Activated T-cell treated with anti-CD3 and anti-CD28 coated beads for 4 hours (primary cell): ENCODE measurements at regions not wholly inside any gene's neighbourhood (a gene's known extent, or its start where the extent isn't known, plus 50 kb on each side); places are given as distances from the start of the nearest gene placed in this dataset.

Source experiments
- DNase-seq: peaks from one replicate; pipeline ENCODE4 v3.0.0-alpha.2; 2020

DNA sequence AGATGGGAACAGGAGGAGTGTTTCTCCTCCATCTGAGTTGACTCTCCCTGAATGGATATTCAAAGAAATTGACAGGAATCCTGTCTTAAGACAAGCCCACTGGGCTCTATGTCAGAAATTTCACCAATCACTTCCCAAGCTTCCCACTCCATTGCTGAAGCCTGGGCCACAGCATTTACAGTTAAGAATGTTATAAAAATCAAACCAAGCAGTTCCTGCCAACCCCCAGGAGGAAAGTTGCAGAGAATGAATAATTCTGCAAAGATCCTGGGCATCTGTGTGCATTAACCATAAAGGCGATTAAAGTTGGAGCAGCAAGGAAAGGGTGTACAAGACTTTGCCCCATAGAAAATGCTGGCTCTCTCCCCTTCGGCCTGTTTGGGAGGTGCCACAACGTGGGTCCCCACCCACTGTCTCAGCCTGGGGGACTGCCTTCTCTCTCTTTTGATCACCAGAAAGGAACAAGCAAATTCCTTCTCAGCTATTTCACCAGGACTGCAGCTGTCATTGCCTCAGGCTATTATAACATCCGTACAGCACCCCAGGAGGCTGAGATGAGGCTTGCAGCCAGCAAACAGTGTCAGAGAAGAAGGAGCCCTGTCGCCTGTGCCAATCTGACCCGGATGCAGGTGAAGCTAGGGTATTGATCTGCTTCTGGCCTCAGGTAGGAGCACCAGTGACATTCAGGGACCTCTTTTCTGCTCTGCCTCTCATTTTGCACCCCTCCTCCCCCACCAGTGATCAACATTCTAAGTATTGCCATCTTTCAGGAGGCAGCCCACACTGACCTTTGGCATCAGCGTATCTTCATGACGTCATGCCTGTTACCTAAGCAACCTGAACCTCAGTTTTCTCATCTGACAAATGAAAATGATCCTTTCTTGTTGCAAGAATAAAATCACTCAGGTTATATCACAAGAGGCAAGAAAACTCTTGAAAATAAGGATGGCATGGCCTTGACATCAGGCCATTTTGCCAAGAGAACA is 219.0 kb downstream of the SH3BP4 start:
- no peak for DNase-seq

DNA sequence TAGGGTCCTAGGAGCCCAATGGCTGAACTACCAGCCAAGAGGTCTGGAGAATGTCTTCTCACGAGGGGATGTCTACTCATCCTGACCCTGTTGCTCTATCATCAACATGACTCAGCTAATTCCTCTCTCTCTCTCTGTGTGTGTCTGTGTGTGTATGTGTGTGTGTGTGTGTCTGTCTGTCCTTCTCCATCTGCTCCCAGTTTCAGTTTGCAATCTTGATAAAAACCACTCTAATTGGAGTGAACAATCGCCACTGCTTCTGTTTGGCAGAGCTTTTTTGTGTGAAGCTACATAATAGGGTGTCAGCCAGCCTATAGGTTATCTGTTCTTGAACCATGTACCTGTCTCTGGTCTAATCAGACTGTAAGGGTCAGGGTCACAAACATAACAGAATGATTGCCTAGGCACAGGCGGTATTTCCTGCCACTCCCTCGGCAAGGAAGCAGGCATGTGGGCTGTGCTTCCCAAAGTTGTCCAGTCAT is 219.8 kb downstream of the SH3BP4 start:
- no peak for DNase-seq

DNA sequence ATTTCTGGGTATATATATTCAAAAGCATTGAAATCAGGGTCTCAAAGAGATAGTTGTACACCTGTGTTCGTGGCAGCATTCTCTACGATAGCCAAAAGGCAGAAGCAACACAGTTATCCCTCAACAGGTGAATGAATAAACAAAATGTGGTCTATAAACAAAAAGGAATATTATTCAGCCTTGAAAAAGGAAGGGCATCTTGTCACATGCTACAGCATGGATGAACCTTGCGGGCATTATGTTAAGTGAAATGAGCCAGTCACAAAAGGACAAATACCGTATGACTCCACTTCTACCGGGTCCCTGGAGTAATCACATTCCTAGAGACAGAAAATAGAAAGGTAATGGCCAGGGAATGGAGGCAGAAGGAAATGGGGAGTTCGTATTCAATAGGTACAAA is 228.8 kb downstream of the SH3BP4 start:
- no peak for DNase-seq

DNA sequence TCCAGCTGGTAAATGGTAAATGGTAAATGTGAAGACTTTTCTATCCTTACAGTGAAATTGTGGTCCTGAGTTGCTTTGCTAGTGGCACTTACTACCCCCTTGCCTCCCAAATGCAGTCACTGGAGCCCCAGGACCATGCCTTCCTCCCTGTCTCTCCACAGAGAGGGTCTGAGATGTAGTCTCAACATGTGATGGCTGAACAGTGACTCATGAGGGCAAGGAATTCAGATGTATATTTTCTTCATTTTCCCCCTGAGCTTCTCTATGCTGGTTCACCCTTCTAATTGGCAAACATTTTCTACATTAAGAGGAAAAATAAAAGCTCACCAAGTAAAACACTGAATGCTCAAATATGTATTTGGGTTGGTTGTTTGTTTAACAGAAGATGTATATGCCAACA is 232.0 kb downstream of the SH3BP4 start:
- no peak for DNase-seq

DNA sequence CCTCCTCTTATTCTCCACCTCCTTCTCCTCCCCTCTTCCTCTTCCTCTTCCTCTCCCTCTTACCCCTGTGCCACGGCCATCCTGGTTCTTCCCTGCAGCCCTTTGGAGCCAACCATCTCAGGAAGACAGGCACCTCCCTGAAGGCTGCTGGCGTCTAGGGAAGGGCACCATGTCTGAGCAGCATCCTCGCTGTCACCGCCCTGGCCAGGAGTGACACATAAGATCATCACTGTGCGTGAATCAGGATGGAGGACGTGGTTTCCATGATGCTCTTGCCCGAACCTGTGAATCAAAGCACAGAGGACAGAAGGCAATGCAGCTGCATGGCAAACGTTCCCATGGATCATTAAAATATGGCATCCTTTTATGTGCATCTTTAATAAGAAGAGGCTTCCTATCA is 236.0 kb downstream of the SH3BP4 start:
- no peak for DNase-seq

DNA sequence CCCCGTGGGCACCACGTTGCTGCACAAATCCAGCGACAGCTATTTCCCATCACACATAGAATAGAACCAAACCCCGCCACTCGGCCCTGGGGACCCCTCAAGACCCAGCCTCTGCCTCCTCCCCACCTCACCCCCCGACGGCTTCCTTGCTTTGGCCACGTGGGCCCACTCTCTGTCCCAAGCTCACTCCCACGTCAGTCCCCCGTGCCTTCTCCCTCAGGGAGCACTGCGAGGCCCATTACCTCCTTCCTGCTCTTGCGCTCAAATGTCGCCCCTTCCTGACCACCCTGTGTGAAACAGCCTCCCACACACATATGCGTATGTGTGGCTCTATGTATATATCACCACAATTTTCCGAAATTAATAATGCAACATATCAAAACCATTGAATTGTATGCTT is 239.7 kb downstream of the SH3BP4 start:
- DNase-seq: no peak

DNA sequence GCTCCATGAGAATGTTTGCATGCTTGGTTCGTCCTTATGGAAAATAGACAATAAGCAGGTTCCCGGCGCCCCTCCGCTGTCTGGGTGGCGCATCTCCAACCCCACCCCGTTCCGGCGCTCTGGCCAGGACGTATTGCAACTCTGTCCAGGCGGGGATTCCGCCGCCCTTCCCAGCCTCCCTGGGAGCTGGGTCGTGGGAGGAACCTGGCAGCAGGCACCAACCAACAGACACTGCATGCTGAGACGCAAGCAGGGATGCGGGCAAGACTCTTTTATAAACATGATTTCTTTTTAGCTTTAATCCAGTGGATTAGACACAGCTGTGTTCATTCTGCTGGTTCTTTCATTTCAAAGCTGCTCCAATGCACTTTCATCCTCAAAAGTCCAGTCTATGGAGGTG is 240.2 kb downstream of the SH3BP4 start:
- DNase-seq: no peak

DNA sequence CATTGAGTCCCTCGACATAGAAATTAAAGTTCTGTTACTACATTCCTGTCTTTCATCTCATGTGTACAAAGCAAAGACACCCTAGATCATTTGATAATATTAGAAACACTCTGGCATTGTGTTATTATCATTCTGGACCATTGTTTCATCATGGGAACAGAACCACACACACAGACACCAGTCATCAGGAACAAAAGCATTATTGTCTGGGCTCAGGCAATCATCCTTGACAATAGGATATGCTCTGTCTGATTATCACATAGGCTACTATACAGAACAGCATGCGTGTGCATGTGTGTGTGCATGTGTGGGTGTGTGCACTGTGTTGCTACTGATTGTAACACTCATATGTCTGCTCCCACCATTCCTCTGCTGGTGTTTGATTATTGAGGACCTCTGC is 242.5 kb downstream of the SH3BP4 start:
- DNase-seq: no peak

DNA sequence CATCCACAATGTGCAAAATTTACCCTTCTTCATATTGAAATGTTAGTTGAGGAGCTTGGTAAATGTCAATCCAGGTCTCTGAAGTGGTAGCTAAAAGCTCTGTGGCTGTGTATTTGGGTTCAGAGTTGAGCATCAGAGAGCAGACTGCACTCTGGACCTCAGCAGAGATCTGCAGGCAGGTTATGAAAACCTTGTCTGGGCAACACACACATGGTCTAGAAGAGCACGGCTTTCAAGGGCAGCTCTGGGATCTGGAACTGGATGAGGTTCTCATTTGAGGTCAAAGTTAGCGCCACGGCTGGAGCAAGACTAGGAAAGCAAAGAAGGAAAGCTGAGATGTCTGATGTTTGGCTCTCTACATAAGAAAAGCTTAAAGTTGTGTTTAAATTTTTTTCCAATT is 243.0 kb downstream of the SH3BP4 start:
- DNase-seq: no peak

DNA sequence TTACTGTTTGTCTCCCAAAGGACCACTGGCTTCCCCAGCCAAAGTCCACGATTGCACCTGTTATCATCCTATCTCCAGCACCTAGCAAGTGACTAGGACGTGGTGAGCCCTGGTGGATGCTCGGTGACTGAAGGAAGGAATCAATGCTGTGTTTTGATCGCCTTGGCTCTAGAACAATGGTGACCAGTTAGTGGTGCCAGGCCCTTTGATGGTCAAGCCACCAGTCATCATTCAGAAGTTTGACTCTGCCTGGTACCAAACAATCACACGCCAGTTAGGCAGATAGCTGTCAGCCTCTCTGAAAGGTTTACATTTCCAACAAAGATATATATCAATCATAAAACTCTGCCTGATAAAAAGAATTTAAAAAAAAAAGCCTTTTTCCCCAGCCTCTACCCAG is 244.1 kb downstream of the SH3BP4 start:
- DNase-seq: no peak

DNA sequence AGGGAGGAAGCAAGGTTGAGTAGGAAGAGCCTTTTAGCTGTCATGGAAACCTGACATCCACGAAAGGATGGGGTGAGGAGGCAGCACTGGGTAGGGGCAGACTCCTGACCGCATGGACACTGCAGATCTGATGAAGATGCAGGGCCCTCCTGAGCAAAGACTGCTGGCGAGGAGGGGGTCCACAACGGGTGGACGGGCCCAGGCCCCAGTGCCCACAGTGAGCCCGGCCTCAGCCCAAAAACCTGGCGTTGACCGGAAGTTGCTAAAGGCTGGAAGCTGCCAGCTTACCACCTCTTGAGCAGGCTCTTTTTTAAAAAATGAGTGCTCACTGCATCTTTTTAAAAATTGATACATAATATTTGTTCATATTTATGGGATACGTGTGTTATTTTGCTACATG is 247.3 kb downstream of the SH3BP4 start:
- no peak for DNase-seq

DNA sequence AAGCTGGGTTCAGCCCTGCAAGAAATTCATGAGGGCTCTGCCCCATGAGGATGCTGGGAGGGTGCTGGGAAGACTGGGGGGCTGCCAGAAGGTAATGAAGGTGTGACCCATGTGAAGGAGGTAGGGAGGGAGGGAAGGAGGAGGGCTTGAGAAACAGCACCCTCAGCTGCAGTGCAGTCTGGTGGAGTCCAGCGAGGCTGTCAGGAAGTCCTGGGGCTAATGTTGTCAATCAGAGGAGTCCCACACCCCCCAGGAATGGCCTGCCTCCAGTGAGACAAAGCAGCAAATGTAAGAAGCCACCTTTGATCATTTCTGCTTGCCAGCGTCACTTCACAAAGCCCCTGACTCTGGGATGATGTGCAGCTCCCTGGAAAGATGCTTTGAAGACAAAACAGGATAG is 248.4 kb downstream of the SH3BP4 start:
- DNase-seq: no peak

DNA sequence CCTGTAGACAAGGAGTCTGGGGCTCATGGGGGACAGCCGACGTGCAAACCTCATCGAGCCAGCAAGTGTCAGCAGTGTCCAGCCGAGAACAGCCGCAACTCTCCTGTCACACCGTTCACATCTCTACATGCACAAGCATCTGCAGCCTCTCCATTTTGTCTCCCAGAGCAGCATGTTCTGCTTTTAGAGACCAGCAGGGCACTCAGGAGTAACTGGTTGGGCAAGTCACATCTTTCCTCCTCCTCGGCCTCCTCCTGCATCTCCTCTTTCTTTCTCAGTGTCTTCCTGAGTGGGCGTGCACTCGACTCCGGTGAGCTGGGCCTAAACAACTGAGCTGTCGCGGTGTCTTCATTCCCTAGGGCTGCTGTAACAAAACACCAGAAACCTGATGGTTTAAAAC is 249.9 kb downstream of the SH3BP4 start:
- no peak for DNase-seq

DNA sequence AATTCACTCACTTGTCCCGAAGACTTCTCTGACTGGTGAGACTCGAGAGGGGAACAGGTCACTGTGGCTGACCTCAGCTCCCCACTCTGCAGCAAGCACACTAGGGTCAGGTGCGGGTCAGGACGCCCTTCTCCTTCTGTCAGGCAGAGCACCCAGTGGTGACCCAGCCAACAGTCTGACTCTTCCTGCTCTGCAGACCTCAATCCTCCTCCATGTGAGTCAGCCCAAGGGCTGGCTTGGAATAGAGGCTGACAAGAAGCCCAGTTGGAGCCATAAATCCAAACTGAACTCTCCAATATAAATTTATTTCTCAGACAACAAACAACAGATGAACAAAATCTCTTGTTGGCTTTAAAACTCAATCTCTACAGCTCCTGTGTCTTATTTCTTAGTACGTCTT is 253.1 kb downstream of the SH3BP4 start:
- no peak for DNase-seq

DNA sequence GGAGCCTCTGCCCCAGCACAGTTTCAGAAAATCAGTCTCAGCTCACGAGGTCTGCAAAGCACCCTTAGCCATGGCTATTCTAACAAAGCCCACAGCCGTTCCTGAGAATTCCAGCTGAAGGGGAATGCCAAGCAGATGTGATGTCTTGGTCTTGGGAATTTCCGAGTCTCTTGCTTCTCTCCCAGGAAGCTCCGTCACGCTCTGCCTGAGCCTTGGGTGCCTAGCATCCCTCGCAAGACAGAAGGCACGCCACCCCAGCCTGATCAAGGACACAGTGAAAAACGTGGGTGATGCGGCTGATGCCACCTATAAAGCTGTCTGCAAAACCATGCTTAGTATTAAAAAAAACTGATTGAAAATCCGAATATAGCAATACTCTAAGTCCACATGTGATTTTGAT is 254.6 kb downstream of the SH3BP4 start:
- no peak for DNase-seq

DNA sequence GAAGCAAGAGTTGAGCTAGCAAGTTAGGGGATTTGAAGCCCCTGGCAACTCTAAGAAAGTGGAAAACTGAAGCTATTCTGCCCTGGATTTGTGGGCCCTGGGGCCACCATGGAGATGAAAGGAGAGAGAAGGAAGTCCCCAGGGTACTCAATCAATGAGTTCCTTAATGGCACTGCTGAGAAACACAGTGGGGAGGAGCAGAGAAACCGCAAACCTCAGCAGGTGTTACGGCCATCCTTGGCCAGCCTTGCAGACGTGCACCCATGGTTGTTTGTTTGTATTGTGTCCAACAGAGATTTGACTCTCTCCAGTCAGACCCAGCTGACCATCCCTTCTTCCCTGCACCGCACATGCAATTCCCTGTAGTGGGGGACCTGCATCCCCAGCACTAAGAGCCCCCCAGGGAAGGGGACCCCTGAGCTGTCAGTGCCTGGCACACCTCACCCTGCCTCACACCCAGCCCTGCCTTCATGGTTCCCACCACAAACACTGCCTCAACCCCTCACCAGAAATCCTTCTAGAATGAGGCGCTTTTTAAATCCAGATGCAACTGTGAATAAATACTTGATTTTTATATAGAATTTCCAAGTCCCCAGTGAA is 255.3 kb downstream of the SH3BP4 start:
- DNase-seq: no peak

DNA sequence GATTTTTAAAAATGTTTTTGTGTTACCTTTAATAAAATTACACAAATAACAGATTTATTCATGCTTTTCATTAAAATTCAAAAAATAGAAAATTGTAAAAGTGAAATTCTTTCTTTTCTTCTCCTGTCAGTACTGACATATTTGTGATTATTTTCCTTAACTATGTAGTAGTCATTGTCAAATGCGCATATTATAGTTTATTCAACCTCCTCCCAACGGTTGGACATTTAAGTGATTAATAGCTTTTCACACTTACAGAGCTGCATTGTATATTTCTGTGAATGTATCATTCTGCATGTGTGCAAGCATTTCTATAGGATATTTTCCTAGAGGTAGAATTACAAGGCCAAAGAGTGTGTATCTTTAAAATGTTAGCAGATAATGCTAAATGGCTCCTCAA is 259.2 kb downstream of the SH3BP4 start:
- no peak for DNase-seq

DNA sequence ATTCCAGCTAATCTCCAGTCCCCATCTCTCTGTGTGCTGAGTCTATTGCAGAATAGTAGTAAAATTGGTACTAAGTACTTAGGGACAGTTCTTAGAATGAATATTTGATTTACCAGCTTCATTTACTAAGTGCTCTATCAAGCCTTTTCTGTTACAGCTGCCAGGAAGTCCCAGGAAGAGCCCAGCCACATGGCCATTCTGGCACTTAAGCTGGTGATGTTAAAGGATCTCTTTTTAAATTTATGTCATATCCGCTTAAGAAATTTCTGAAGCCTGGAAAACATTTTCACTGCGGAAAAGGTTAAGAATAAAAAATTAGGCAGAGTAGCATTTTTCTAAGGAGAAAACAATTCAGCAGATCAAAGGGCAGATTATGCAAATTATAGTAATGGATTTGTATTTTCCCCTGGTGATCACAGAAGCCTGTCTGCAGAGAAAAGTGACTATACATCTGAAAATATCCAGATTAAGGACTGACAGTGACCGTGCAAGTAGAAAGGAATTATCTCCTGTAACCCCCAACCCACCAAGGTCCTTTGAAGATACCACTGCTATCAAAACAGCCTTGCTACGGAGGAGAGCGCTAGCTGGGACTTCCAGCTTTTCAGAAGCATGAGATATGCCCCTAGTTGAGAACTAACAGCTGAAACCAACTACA is 260.8 kb downstream of the SH3BP4 start:
- DNase-seq: no peak

DNA sequence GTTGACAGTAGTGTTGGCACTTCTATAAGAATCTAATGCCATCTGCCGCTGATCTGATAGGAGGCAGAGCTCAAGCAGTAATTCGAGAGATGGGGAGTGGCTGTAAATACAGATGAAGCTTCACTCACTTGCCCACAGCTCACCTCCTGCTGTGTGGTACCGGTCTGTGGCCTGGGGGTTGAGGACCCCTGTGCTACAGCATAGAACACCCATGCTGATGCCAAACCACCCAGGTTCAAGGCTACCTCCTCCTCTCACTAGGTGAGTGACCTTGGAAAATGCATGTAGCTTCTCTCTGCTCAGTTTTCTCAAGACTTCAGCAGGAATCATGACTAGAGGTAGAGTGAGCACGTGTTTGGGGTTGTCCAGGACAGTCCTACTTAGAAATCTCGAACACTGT is 263.4 kb downstream of the SH3BP4 start:
- DNase-seq: no peak

DNA sequence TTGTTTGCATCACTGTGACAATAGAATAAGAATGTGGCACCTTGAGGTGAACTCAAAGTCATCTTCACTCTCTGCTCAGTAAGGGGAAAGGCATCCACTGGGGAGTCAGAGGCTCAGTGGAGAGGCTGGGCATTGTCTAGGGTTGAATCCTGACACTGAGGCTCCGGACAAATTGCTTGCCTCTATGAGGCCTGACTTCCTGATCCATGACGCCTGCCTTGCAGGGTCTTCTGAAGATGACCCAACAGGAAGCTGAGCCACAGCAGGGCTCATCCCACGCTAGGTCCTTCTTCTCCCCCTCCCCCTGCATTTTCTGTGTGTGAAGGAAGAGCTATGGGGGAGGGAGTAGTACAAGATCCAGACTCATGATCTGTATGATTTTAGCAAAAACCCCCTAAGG is 265.1 kb downstream of the SH3BP4 start:
- DNase-seq: no peak

DNA sequence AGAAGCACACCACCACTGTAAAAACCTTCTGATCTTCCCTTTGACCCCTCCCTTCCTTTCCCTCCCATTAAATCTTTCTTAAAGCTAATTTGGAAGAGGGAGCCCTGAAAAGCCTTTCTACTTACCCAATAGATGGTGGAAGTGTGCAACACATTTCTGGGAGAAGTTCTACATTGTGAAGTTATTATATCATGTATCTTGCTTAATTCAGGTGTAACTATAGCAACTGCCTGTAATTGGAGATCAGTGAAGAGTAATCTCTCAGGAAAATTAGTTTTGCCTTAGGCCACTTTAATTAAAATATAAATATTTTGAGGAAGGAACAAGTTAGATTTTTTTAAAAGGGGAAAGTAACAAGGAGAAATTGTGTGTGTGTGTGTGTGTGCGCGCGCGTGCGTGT is 266.0 kb downstream of the SH3BP4 start:
- no peak for DNase-seq

DNA sequence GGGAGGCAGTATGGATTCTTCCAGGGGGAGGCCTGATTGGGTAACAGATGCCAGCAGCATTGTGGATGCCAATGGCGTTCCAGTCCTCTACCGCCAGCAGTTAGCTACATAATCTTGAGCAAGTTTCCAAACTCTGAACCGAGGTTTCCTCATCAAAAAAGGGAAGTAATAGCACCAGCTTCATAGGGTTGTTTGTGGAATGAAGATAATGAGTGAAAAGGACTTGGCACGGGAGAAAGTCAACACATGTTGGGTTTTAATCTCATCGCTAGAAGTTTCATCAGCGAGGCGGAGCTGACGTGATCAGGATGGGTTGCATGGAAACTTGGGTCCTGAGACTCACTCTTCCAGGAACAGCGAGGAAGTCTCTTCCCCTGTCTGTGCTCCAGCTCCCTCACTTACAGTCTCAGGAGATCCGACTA is 266.7 kb downstream of the SH3BP4 start:
- no peak for DNase-seq

DNA sequence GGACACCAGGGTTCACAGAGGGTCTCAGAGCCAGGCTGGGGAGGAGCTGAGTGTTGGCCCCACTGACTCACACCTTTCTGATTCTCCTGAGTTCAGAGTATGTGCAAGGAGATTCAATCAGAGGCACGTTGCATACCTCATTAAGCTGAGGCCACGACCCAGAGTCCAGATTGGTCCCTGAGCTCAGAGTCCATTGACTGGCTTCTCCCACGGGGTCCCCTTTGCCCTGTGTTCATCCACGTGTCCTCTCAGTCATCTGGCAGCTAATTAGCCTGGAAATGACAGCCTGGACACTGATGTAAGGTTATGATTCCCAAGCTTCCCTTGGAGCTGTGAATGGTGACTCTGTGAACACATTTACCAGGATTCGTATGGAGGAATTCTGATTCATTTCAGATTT is 267.2 kb downstream of the SH3BP4 start:
- no peak for DNase-seq

DNA sequence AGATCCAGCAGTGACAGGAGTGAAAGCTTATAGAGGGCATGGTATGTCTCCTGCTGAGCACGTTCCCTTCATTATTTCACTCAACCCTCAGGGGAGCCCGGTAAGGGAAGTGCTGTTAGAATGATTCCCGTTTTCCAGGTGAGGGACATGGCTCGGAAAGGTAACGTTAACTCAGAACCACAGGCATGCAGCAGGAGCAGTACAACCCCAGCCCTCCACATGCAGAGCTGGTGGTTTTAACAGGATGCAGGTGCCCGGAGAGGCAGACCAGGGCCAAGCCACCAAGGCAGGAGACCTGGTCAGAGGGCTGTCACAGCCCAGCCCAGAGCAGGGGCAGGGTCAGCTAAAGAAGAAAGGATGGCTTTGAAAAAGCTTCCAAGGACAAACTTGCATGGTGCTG is 268.5 kb downstream of the SH3BP4 start:
- no peak for DNase-seq
